ENCODE measurements at regions not wholly inside any gene's neighbourhood (a gene's known extent, or its start where the extent isn't known, plus 50 kb on each side); places are given as distances from the start of the nearest gene placed in this dataset.

GRCh38 chr6:51535327-51535726 lies 552.1 kb downstream of the PKHD1 start:
- TF ChIP-seq POLR2AphosphoS5 (IDR thresholded peaks at IDR 0.05; ENCODE audit: borderline replicate concordance, low read depth, low read length), result no peak
- TF ChIP-seq FOXP2 (optimal IDR thresholded peaks at IDR 0.05; ENCODE audit: control extremely low read depth, extremely low read length, insufficient read depth), result no peak
- TF ChIP-seq EZH2 (IDR thresholded peaks at IDR 0.05), result no peak
